ENCODE measurements at regions not wholly inside any gene's neighbourhood (a gene's known extent, or its start where the extent isn't known, plus 50 kb on each side); places are given as distances from the start of the nearest gene placed in this dataset.

- H3K36me3 ChIP-seq (ENCODE audit: control insufficient read depth in 2 of 3, insufficient read depth in 3 of 3, low read length in 3 of 3), result no peaks in the 10 kb centered on the region
- H3K27me3 ChIP-seq (ENCODE audit: control insufficient read depth, insufficient read depth, low read length), result no peaks in the 10 kb centered on the region
- no peak overlapping the region for H3K4me3 ChIP-seq (ENCODE audit: low read length in 3 of 3)
- no peaks in the 10 kb centered on the region for H3K4me1 ChIP-seq (ENCODE audit: control insufficient read depth in 2 of 3, insufficient read depth in 2 of 3, low read depth in 1 of 3, low read length in 3 of 3)
- no peak overlapping the region for H3K27ac ChIP-seq (ENCODE audit: low read depth in 2 of 2, low read length in 2 of 2)
- no peaks in the 10 kb centered on the region for H3K9me3 ChIP-seq (ENCODE audit: control insufficient read depth in 2 of 3, insufficient read depth in 1 of 3, low read length in 3 of 3)
- H3K9ac ChIP-seq (ENCODE audit: low read length in 3 of 3), result no peak overlapping the region
- intact Hi-C loops (cut with DNase I), result no loop called here
- DNase-seq (peak in 2 of 5 donors; percentile 47 to 59), FAIRE-seq (no peak)
- TF ChIP-seq CTCF (IDR thresholded peaks at IDR 0.05; ENCODE audit: borderline replicate concordance, extremely low read depth, insufficient read depth), result no peak
Measured at GRCh38 chr1:163656095-163656759, 334.5 kb downstream of the NUF2 start.

GRCh38 chr1:163657719-163658118 is 336.0 kb downstream of the NUF2 start:
- Histone ChIP-seq H3K4me3 (ENCODE audit: low read length in 3 of 3) (no peak overlapping the region), H3K36me3 (ENCODE audit: control insufficient read depth in 2 of 3, insufficient read depth in 3 of 3, low read length in 3 of 3) (no peaks in the 10 kb centered on the region), H3K9me3 (ENCODE audit: control insufficient read depth in 2 of 3, insufficient read depth in 1 of 3, low read length in 3 of 3) (no peaks in the 10 kb centered on the region), H3K27ac (ENCODE audit: low read depth in 2 of 2, low read length in 2 of 2) (no peak overlapping the region), H3K4me1 (ENCODE audit: control insufficient read depth in 2 of 3, insufficient read depth in 2 of 3, low read depth in 1 of 3, low read length in 3 of 3) (no peaks in the 10 kb centered on the region), H3K9ac (ENCODE audit: low read length in 3 of 3) (no peak overlapping the region), H3K27me3 (ENCODE audit: control insufficient read depth, insufficient read depth, low read length) (no peaks in the 10 kb centered on the region)
- FAIRE-seq (no peak), DNase-seq (no peak)
- intact Hi-C loops (cut with DNase I), result no loop called here
- no peak for TF ChIP-seq CTCF (IDR thresholded peaks at IDR 0.05; ENCODE audit: borderline replicate concordance, extremely low read depth, insufficient read depth)

GRCh38 chr1:163661391-163661790 is 339.6 kb downstream of the NUF2 start:
- Histone ChIP-seq H3K9ac (ENCODE audit: low read length in 3 of 3) (no peak overlapping the region), H3K4me3 (ENCODE audit: low read length in 3 of 3) (no peak overlapping the region), H3K9me3 (ENCODE audit: control insufficient read depth in 2 of 3, insufficient read depth in 1 of 3, low read length in 3 of 3) (no peaks in the 10 kb centered on the region), H3K4me1 (ENCODE audit: control insufficient read depth in 2 of 3, insufficient read depth in 2 of 3, low read depth in 1 of 3, low read length in 3 of 3) (no peaks in the 10 kb centered on the region), H3K27ac (ENCODE audit: low read depth in 2 of 2, low read length in 2 of 2) (no peak overlapping the region), H3K27me3 (ENCODE audit: control insufficient read depth, insufficient read depth, low read length) (no peaks in the 10 kb centered on the region), H3K36me3 (ENCODE audit: control insufficient read depth in 2 of 3, insufficient read depth in 3 of 3, low read length in 3 of 3) (no peaks in the 10 kb centered on the region)
- DNase-seq (no peak), FAIRE-seq (no peak)
- no peak for TF ChIP-seq CTCF (IDR thresholded peaks at IDR 0.05; ENCODE audit: borderline replicate concordance, extremely low read depth, insufficient read depth)
- intact Hi-C loops (cut with DNase I), result no loop called here

Data from kidney (tissue), 13 donors.